ENCODE measurements at regions not wholly inside any gene's neighbourhood (a gene's known extent, or its start where the extent isn't known, plus 50 kb on each side); places are given as distances from the start of the nearest gene placed in this dataset.

DNA sequence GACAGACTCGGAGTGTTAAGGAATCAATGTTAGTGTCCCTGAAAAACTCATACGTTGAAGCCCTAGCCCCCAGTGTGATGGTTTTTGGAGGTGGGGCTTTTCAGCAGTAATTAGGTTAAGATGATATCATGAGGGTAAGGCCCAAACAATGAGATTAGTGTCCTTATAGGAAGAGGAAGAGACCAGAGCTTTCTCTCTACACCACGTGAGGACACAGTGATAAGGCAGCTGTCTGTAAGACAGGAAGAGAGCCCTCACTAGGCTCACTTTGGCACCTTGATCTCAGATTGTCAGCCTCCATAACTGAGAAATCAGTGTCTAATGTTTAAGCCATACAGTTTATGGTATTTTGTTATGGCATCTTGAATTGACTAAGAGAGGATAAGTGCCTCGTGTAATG is 403.2 kb downstream of the NPIPA7 start:
- H3K4me3 ChIP-seq (ENCODE audit: low read depth, low read length) = no peak overlapping the region
- no peak for TF ChIP-seq CTCF (IDR thresholded peaks at IDR 0.05; ENCODE audit: borderline replicate concordance, insufficient read depth, low read depth, low read length)

DNA sequence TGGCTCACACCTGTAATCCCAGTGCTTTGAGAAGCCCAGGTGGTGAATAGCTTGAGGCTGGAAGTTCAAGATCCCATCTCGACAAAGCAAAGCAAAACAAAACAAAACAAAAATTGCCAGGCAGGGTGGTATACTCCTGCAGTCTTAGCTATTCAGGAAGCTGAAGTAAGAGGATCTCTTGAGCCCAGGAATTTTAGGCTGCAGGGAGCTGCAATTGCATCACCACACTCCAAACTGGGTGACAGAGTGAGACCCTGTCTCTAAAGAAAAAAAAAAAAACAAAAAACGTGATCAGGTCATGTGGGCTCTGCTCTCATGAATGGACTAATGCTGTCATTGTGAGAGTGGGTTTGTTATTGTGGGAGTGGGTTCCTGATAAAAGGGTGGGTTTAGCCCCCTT is 409.1 kb downstream of the NPIPA7 start:
- no peak overlapping the region for H3K4me3 ChIP-seq (ENCODE audit: low read depth, low read length)
- no peak for TF ChIP-seq CTCF (IDR thresholded peaks at IDR 0.05; ENCODE audit: borderline replicate concordance, insufficient read depth, low read depth, low read length)

DNA sequence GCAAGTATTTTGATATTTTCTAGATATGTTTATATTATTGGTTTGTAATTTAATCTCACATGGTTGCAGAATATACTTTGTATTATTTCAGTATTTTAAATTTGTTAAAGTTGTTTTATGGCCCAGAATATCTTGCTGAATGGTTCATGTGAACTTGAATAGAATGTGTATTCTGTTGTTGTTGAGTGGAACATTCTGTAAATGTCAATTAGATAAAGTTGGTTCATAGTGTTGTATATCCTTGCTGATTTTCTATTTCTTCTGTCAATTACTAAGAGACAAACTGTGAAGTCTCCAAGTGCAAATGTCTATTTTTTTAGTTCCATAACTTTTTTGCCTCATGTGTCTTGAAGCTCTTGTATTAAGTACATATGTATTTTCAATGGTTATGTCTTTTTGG is 411.7 kb downstream of the NPIPA7 start:
- H3K4me3 ChIP-seq (ENCODE audit: low read depth, low read length) = no peak overlapping the region
- TF ChIP-seq CTCF (IDR thresholded peaks at IDR 0.05; ENCODE audit: borderline replicate concordance, insufficient read depth, low read depth, low read length) = no peak

- H3K4me3 ChIP-seq (ENCODE audit: low read depth, low read length) = no peak overlapping the region
- no peak for TF ChIP-seq CTCF (IDR thresholded peaks at IDR 0.05; ENCODE audit: borderline replicate concordance, insufficient read depth, low read depth, low read length)
These were observed 412.1 kb downstream of the NPIPA7 start for GRCh38 chr16:16791051-16791450.

- TF ChIP-seq CTCF (IDR thresholded peaks at IDR 0.05; ENCODE audit: borderline replicate concordance, insufficient read depth, low read depth, low read length) = no peak
- no peak overlapping the region for H3K4me3 ChIP-seq (ENCODE audit: low read depth, low read length)
These were observed 418.3 kb downstream of the NPIPA7 start for GRCh38 chr16:16797239-16797638.

DNA sequence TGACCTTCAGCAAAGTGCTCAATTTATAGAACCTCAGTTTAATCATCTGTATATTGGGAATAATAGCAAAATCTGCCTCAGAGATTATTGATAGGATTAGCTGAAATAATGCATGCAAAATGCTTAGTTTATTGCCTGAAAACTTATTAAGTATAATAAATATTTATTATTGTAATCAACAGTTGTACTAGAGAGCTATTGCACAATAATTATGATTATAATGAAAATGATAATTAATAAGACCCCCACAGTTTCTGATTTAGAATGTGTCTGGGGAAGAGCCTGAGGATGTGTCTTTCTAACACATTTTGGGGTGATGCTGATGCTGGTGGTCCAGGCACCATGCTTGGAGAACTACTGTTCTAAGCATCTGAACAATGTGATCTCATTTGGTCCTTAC is 419.6 kb downstream of the NPIPA7 start:
- TF ChIP-seq CTCF (IDR thresholded peaks at IDR 0.05; ENCODE audit: borderline replicate concordance, insufficient read depth, low read depth, low read length) = no peak

DNA sequence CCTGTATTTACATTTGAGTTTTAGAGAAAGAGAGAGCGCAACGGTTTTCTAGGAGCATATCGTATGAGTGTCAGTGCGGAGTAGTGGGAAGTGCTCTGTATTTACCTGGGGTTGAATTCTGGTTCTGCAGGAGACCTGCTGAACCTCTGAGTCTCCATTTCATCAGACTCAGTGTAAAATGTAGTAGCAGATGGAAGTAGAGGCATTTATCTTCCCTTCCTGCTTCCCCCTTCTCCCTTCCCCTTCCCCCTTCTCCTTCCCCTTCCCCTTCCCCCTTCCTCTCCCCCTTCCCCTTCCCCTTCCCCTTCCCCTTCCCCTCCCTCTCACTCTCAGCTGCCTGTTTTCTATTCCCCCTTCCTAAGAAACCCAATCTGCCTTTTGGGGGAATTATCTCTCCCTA is 426.9 kb downstream of the NPIPA7 start:
- TF ChIP-seq CTCF (IDR thresholded peaks at IDR 0.05; ENCODE audit: borderline replicate concordance, insufficient read depth, low read depth, low read length) = no peak
- no peak overlapping the region for H3K4me3 ChIP-seq (ENCODE audit: low read depth, low read length)

More for the DNA sequence above, 419.6 kb downstream of the NPIPA7 start:
- no peak overlapping the region for H3K4me3 ChIP-seq (ENCODE audit: low read depth, low read length)

Measured in GM12875 (cell line).